ENCODE measurements at regions not wholly inside any gene's neighbourhood (a gene's known extent, or its start where the extent isn't known, plus 50 kb on each side); places are given as distances from the start of the nearest gene placed in this dataset.

DNA sequence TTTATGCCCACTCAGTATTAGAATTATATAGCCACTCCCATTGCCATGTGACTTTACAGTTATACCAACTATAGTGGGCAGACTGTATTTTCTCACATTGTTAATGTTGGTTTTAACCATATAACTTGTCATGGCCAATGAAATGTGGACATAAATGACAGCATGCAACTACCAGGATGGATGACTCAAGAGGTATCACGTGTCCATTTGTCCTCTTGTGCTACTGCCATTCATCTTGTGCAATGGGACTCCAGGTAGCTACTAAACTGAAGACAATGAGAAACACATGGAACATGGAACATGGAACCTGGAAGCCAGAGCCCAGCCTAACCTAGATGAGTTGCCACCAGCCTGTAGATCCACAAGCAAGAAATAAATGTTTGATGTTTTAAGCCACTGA, 242.7 kb upstream of the IPO5 start:
- TF ChIP-seq, protein P1, sequence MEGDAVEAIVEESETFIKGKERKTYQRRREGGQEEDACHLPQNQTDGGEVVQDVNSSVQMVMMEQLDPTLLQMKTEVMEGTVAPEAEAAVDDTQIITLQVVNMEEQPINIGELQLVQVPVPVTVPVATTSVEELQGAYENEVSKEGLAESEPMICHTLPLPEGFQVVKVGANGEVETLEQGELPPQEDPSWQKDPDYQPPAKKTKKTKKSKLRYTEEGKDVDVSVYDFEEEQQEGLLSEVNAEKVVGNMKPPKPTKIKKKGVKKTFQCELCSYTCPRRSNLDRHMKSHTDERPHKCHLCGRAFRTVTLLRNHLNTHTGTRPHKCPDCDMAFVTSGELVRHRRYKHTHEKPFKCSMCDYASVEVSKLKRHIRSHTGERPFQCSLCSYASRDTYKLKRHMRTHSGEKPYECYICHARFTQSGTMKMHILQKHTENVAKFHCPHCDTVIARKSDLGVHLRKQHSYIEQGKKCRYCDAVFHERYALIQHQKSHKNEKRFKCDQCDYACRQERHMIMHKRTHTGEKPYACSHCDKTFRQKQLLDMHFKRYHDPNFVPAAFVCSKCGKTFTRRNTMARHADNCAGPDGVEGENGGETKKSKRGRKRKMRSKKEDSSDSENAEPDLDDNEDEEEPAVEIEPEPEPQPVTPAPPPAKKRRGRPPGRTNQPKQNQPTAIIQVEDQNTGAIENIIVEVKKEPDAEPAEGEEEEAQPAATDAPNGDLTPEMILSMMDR (IDR thresholded peaks at IDR 0.05 in 2 of 3, conservative IDR thresholded peaks at IDR 0.05 in 1 of 3; ENCODE audit: control insufficient read depth in 2 of 3, extremely low read depth in 1 of 3, insufficient read depth in 1 of 3, low read depth in 3 of 3, low read length in 3 of 3) = no peak
- TF ChIP-seq SRF (IDR thresholded peaks at IDR 0.05; ENCODE audit: low read depth in 2 of 2, low read length in 2 of 2) (no peak), SREBF2 (IDR thresholded peaks at IDR 0.05; ENCODE audit: low read length) (no peak), EP300 (IDR thresholded peaks at IDR 0.05; ENCODE audit: borderline replicate concordance in 1 of 2, control insufficient read depth in 1 of 2, low read depth in 2 of 2, low read length in 2 of 2) (no peak), NR2F1 (conservative IDR thresholded peaks at IDR 0.05) (no peak), MYC (IDR thresholded peaks at IDR 0.05; ENCODE audit: insufficient read depth, insufficient read length, insufficient replicate concordance, low read length, severe bottlenecking) (no peak), ZNF274 (IDR thresholded peaks at IDR 0.05; ENCODE audit: insufficient read depth, insufficient read length) (no peak), SP1 (IDR thresholded peaks at IDR 0.05; ENCODE audit: low read depth, low read length) (no peak), TBL1XR1 (IDR thresholded peaks at IDR 0.05; ENCODE audit: low read depth, low read length) (no peak)

All from GM12878 (cell line).